ENCODE measurements at regions not wholly inside any gene's neighbourhood (a gene's known extent, or its start where the extent isn't known, plus 50 kb on each side); places are given as distances from the start of the nearest gene placed in this dataset.

DNA sequence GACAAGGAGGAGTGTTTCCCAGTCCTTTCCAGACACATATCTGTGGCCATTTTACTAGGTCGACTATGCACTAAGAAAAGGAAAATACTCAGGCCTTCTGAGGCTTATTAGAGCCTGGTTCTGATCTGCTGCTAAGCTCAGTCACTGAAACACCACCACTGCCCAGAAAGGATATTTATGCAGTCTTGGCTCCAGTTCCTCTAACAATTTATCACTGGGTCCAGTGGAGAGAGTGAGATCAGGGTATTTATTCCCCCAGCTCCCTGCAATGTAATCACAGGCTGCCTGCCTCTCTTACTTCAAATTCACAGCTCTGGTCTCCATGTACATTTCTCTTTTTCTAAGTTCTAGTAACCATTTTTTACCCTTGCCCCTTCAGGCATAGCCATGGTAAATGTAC lies 81.6 kb upstream of the INPP4B start:
- TF ChIP-seq, protein P1, sequence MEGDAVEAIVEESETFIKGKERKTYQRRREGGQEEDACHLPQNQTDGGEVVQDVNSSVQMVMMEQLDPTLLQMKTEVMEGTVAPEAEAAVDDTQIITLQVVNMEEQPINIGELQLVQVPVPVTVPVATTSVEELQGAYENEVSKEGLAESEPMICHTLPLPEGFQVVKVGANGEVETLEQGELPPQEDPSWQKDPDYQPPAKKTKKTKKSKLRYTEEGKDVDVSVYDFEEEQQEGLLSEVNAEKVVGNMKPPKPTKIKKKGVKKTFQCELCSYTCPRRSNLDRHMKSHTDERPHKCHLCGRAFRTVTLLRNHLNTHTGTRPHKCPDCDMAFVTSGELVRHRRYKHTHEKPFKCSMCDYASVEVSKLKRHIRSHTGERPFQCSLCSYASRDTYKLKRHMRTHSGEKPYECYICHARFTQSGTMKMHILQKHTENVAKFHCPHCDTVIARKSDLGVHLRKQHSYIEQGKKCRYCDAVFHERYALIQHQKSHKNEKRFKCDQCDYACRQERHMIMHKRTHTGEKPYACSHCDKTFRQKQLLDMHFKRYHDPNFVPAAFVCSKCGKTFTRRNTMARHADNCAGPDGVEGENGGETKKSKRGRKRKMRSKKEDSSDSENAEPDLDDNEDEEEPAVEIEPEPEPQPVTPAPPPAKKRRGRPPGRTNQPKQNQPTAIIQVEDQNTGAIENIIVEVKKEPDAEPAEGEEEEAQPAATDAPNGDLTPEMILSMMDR (IDR thresholded peaks at IDR 0.05) = no peak
- TF ChIP-seq POLR2A (IDR thresholded peaks at IDR 0.05) = no peak

Data from prostate gland (tissue), 2 donors.